GM19043 (cell line): ENCODE measurements at regions not wholly inside any gene's neighbourhood (a gene's known extent, or its start where the extent isn't known, plus 50 kb on each side); places are given as distances from the start of the nearest gene placed in this dataset.

Experiments
- ATAC-seq: cut with Tn5 transposase; IDR thresholded peaks from one replicate; pipeline ENCODE4 v1.9.1; 2021; ENCODE audit warnings: low read depth; ENCODE audit not compliant: unreplicated experiment

GRCh38 chr9:2486988-2487387 is 134.6 kb upstream of the VLDLR start:
- no peak for ATAC-seq

- ATAC-seq, result no peak
Measured at GRCh38 chr9:2489838-2490314, 131.7 kb upstream of the VLDLR start.

GRCh38 chr9:2492161-2492560 is 129.4 kb upstream of the VLDLR start:
- ATAC-seq, result no peak

GRCh38 chr9:2493109-2493508 is 128.5 kb upstream of the VLDLR start:
- ATAC-seq, result no peak

GRCh38 chr9:2493529-2493928 is 128.1 kb upstream of the VLDLR start:
- no peak for ATAC-seq

- no peak for ATAC-seq
Measured at GRCh38 chr9:2494562-2494961, 127.0 kb upstream of the VLDLR start.

- no peak for ATAC-seq
Measured at GRCh38 chr9:2495221-2496005, 126.2 kb upstream of the VLDLR start.

GRCh38 chr9:2496169-2496568 is 125.4 kb upstream of the VLDLR start:
- no peak for ATAC-seq

- ATAC-seq, result no peak
Measured at GRCh38 chr9:2496934-2497333, 124.7 kb upstream of the VLDLR start.

- no peak for ATAC-seq
Measured at GRCh38 chr9:2497666-2498400, 123.8 kb upstream of the VLDLR start.

GRCh38 chr9:2502210-2502609 is 119.4 kb upstream of the VLDLR start:
- no peak for ATAC-seq

- no peak for ATAC-seq
Measured at GRCh38 chr9:2502760-2503159, 118.8 kb upstream of the VLDLR start.

- ATAC-seq, result no peak
Measured at GRCh38 chr9:2506321-2506720, 115.3 kb upstream of the VLDLR start.

GRCh38 chr9:2523591-2523990 is 98.0 kb upstream of the VLDLR start:
- ATAC-seq, result no peak

- no peak for ATAC-seq
Measured at GRCh38 chr9:2524601-2525000, 97.0 kb upstream of the VLDLR start.

- ATAC-seq, result no peak
Measured at GRCh38 chr9:2525147-2525546, 96.4 kb upstream of the VLDLR start.

- no peak for ATAC-seq
Measured at GRCh38 chr9:2526071-2526828, 95.3 kb upstream of the VLDLR start.

GRCh38 chr9:2531481-2531880 is 90.1 kb upstream of the VLDLR start:
- ATAC-seq, result no peak

- no peak for ATAC-seq
Measured at GRCh38 chr9:2536511-2536910, 85.1 kb upstream of the VLDLR start.

- no peak for ATAC-seq
Measured at GRCh38 chr9:2545881-2546490, 75.6 kb upstream of the VLDLR start.
